GM21367 (cell line): ENCODE measurements at regions not wholly inside any gene's neighbourhood (a gene's known extent, or its start where the extent isn't known, plus 50 kb on each side); places are given as distances from the start of the nearest gene placed in this dataset.
"Not testable (repeated sequence)": the region's sequence is repeated elsewhere in the genome, so short reads cannot be mapped to it uniquely, and the experiment has no call there.

ENCODE experiments used
- ATAC-seq: cut with Tn5 transposase; IDR thresholded peaks from one replicate; pipeline ENCODE4 v1.9.1; 2021; ENCODE audit not compliant: unreplicated experiment

DNA sequence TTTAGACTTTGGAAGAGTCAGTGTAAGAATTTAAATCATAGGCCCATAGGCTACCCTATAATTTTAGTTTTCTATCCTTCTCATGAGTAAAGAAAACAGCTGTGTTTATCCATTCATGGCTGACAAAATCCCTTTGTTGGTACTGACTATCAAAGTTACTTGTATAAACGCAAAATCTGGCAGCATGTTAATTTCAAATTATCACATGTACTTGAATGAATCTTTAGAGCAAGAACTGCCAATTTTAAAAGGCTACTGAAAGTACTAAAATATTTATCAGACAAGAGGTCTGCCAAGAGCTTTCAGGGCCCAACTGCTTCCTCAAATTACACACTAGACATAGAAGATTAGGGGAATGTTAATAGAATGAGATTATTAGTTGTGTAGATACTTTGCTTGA, 66.6 kb downstream of the MYL12B start:
- ATAC-seq = no peak

DNA sequence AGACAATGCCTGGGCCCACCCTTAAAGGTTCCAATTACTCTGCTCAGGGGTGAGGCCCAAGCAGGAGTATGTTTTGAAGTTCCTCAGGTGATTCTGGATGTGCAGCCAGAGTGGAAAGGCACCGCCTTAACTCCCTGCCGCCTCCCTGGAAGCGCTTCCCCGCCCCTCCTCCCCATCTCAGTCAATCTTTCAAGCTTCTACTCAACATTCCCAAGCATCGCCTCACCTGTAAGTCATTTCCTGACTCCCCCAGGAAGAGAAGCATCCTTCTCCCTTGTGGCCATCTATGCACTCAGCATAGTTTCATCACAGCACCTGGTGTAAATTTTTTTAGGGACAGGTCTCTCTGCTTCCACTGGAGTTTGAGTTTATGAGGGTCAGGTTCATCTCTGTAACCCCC, 67.5 kb downstream of the MYL12B start:
- ATAC-seq = no peak

DNA sequence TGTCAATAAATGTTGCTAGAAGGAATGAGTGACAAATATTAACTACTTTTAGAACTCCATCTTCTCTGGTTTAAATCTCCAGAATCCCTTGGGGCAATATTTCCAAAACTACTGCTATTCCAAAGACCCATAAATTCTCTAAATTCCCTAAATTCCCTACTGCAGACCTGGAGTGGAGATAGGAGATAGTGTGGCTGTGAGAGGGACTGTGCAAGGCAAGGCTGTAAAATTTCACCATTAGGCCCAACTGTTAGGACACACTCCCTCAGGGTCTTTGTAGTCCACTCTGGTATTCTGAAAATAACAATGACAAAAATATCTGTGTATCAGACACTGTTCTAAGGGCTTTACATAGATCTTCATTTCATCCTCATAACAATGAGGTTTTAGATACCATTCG, 67.9 kb downstream of the MYL12B start:
- no peak for ATAC-seq

DNA sequence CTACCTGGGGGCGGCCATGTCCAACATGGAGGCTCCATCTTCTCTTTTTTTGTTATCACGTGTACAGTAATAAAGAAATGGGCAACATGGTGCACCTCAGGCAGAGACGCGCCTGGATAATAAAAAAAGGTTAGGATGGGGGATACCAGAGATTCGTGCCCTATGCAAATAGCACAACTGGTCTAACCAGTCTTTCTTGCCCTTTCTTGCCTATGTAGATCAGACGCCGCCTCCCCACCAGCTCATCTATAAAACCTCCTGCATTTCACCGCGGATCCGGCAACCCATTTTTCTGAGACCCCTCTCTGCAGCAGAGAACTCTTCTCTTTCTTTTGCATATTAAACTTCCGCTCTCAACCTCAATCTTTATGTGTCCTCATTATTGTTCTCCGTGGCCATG, 68.7 kb downstream of the MYL12B start:
- ATAC-seq = no peak

DNA sequence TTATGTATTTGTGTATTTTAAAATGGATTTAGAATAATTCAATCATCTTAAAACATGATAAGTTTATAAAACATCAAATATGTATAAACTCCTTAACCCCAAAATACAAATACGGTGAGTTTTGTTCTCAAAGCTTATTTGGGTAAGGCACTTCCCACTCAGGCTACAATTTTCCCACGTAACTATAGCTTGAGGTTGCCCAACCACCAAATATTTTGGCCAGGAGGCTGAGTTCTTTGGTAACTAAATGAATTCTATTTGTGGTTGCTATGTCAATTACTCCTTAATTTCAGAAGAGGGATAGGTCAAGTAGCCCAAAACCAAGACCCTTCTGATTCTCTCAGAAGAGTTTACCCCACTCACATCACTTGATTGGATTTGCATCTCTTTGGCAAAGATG, 70.4 kb downstream of the MYL12B start:
- ATAC-seq = no peak

DNA sequence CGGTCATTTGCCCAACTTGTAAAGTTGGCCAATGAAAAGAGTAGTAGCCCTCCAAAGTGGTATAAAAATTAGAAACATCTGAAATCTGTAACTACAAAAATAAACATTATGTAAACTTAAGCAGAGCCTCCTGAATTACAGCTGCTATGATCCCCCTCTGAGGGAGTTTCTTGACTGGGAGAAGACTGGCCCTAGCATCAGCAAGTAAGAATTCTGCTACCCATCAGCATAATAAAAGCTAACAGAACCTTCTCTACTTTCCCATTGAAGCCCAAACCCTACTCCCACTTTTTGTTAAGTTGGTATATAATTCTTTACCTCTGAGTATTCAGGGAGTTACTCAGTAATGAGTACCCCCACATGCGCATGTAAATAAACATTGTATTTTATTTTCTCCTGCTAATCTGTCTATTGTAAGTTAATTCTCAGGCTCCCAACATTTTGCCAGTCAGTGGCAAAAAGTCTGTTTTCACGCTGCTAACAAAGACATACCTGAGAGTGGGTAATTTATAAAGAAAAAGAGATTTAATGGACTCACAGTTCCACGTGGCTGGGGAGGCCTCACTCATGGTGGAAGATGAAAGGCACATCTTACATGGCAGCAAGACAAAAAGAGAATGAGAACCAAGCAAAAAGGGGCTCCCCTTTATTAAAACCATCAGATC, 71.3 kb downstream of the MYL12B start:
- no peak for ATAC-seq

DNA sequence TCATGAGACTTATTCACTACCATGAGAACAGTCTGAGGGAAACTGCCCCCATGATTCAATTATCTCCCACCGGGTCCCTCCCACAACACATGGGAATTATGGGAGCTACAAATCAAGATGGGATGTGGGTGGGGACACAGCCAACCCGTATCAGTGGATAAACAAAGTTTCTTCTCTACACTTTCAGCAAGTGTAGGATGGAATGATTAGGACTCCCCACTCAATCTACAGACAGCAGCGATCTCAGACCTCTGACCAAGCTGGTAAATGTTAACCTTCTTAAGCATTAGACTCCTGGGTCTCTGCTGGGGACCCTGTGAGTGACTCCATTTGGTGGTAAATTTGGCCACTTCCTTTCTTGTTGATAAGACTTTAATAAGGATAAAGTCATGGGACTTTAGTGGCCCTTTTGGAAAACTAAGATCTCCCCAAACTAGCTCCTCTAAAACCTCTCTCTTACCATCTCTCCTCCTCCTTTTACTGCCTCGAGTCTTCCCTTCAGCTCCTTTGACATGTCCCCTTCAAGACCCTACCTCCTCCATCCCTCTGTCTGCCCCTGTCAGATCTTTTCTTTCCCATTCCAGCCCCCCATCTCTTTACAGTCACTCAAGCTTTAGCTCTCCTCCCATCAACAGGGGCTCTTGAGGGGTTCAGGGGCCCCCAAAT, 71.9 kb downstream of the MYL12B start:
- ATAC-seq = no peak

DNA sequence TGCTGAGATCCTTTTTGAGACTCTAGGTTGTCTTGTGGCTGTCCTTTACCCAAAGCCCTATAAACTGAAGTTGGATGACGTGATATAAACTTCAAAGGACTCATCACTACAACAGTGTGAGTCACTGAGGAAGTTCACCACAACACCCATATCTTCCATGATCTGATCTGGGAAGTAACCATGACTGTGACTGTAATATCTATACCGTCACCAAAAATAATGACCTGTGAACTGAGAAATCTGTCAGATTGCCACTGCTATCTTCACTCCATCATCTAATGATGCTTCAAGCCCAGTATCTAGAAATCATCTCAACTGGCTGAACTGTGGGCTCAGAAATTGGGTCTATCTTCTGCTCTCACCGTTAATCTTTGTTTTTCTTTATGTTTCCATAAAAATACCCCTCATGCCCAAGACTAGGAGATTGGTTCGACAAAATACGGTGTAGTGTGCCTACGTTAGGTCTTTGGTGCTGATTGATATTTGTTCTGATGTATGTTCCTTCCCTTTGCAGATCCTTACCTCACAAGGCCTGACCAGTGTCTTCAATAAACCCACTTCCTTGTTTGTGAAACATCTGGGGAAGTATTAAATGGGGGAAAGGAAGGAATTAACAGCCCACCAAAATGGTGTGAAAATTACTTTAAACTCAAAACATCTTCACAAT, 78.2 kb downstream of the MYL12B start:
- no peak for ATAC-seq

DNA sequence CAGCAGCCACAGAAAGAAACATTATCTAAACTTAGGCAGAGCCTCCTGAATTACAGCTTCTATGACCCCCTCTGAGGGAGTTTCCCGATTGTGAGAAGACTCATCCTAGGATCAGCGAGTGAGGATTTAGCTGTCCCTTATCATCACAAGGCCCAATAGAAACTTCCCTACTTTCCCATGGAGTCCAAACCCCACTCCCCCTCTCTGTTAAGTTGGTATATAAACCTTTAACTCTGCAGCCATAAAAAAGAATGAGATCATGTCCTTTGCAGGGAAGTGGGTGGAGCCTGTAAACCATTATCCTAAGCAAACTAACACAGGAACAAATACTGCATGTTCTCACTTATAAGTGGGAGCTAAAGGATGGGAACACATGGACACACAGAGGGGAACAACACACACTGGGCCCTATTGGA, 78.8 kb downstream of the MYL12B start:
- ATAC-seq = no peak

- ATAC-seq = no peak
These were observed 80.7 kb downstream of the MYL12B start for GRCh38 chr18:3342628-3343027.

DNA sequence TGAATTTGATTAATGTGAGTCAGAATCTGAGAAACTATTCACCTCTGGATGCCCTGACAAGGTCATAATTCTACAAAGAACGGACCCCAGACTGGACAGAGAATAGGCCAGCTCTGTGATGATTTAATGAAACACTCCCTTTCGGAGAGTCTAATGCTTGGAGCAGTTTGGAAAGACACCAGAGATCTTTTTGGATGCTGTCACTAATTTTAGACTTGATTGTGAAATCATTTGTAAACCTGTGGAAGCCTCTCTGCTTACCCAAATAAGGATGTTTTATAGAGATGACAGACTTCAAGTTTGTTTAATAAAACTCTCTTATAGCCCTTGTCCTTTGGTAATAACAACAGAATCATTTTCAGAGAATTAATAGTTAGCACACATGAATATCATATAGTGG, 83.5 kb downstream of the MYL12B start:
- no peak for ATAC-seq

GRCh38 chr18:3345885-3346284, 84.0 kb downstream of the MYL12B start:
- no peak for ATAC-seq

DNA sequence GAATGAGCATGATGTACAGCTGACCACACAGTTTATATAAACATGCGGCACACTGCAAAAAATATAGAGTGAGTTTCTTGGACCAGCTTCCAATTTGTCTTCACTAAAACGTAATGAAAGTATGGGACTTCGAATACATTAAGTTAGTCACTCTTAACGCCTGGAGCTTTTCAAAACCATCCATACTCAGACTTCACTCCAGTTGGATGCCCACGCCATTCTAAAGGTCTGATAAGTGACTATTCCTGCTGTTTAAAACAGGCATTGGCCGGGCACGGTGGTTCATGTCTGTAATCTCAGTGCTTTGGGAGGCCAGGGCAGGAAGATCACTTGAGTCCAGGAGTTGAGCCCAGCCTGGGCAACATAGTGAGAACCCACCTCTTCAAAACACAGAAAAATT, 84.6 kb downstream of the MYL12B start:
- no peak for ATAC-seq

DNA sequence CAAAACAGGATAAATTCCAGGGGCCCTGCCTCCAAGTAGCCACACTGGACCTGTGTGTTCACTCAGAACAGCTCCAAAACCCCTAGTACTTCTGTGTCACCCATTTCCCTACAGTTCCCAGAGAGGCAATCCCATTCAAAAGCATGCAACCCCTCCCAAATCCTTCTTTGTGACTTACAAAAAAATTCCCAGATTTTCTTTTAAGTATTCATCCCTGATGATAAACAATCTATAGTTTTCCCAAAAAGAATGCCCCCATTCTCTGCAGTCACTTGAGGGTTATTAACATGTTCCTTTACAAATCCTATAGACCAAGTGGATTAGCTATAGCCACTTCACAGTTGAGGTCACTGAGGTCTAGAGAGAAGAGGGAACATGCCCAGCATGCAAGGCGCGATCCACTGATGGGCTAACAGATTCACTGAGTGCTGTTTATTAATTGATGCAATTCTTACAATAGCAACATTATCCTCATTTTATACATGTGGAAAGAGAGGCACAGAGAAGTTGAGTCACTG, 85.4 kb downstream of the MYL12B start:
- no peak for ATAC-seq

- no peak for ATAC-seq
These were observed 86.2 kb downstream of the MYL12B start for GRCh38 chr18:3348176-3348575.

GRCh38 chr18:3349046-3349841, 87.3 kb downstream of the MYL12B start:
- ATAC-seq = not testable (repeated sequence)

GRCh38 chr18:3350021-3350420, 88.1 kb downstream of the MYL12B start:
- no peak for ATAC-seq

GRCh38 chr18:3350566-3351527, 88.9 kb downstream of the MYL12B start:
- no peak for ATAC-seq

DNA sequence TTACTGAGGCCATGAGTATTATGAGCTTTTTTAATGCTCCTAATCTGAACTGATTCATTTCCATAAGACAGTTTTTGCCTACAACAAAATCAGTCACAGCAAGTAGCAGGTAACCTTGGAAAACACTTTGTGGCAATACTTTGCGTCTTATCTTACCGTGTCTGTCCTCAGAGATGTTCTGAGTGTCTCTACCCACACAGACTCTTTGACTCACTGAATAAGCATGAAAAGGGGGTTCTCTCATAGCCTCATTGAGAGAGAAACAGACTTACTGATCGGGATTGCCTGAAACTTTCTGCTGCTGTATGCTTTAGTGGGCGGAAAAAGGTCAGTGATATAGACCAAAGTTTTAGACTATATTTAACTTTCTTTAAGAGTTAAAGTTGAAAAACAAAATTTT, 92.6 kb downstream of the MYL12B start:
- ATAC-seq = no peak

DNA sequence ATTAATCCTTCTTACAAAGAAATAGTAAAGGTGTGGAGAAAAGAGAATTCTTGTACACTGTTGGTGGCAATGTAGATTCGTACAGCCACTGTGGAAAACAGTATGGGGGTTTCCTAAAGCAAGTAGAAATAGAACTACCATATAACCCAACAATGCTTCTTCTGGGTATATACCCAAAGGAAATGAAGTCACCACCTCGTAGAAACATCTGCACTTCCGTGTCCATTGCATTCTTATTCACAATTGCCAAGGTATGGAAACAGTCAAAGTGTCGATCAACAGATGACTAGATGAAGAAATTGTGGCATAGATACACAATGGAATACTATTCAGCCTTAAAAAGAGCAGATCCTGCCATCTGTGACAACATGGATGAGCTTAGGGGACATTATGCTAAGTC, 93.4 kb upstream of the TGIF1 start:
- ATAC-seq = no peak
